ENCODE measurements at regions not wholly inside any gene's neighbourhood (a gene's known extent, or its start where the extent isn't known, plus 50 kb on each side); places are given as distances from the start of the nearest gene placed in this dataset.

GRCh38 chr9:18361646-18362045, 112.3 kb upstream of the ADAMTSL1 start:
- H3K27ac Mint-ChIP-seq = no peak overlapping the region
- Histone ChIP-seq H2AK5ac (ENCODE audit: insufficient read length, low read length) (no peak overlapping the region), H3K23ac (ENCODE audit: insufficient read length, low read depth, low read length) (no peak overlapping the region), H3K4me2 (ENCODE audit: insufficient read depth, insufficient read length, low read length) (no peak overlapping the region), H2BK20ac (ENCODE audit: low read depth, low read length, poor library complexity, severe bottlenecking) (no peak overlapping the region), H4K5ac (ENCODE audit: insufficient read length, low read depth, low read length) (no peak overlapping the region), H2BK5ac (ENCODE audit: insufficient read length, low read length) (no peak overlapping the region), H3K9me3 (ENCODE audit: control insufficient read depth, low read depth, low read length) (no peaks in the 10 kb centered on the region), H3T11ph (ENCODE audit: low read length) (no peak overlapping the region), H4K91ac (ENCODE audit: insufficient read length, low read depth, low read length) (no peak overlapping the region), H3K18ac (ENCODE audit: insufficient read length, low read depth, low read length) (no peak overlapping the region), H2AFZ (ENCODE audit: low read length) (no peak overlapping the region), H2BK15ac (ENCODE audit: low read depth, low read length) (no peak overlapping the region), H3K79me2 (ENCODE audit: insufficient read depth, low read length) (no peaks in the 10 kb centered on the region), H3K27me3 (ENCODE audit: insufficient read depth, low read length) (no peaks in the 10 kb centered on the region), H4K8ac (replicated peaks; ENCODE audit: insufficient read length, low read depth, low read length) (no peak overlapping the region), H3K79me1 (ENCODE audit: insufficient read depth, low read depth, low read length, poor library complexity, severe bottlenecking) (no peaks in the 10 kb centered on the region), H3K4ac (ENCODE audit: low read depth, low read length) (no peak overlapping the region), H3K9ac (ENCODE audit: extremely low read depth, insufficient read length, low read length) (no peak overlapping the region), H2BK12ac (ENCODE audit: insufficient read length, low read depth, low read length) (no peak overlapping the region), H3K27ac (ENCODE audit: insufficient read length, low read depth, low read length) (no peak overlapping the region), H3K23me2 (ENCODE audit: insufficient read length, low read depth, low read length, poor library complexity, severe bottlenecking) (no peaks in the 10 kb centered on the region), H4K20me1 (ENCODE audit: control insufficient read depth, insufficient read depth, insufficient read length) (no peaks in the 10 kb centered on the region), H3K14ac (ENCODE audit: insufficient read depth, low read length) (no peak overlapping the region), H3K56ac (ENCODE audit: insufficient read length, low read depth, low read length) (no peak overlapping the region), H2BK120ac (ENCODE audit: low read depth, low read length, poor library complexity, severe bottlenecking) (no peak overlapping the region), H3K4me1 (ENCODE audit: insufficient read depth, low read length) (no peaks in the 10 kb centered on the region; the same call in 1 of the 2 replicates)
- H3K4me1 Mint-ChIP-seq = no peaks in the 10 kb centered on the region; a peak in 1 of 4 replicates
- DNase-seq = no peak
- no peaks in the 10 kb centered on the region for H3K27me3 Mint-ChIP-seq (ENCODE audit: low read depth)
- H3K9me3 Mint-ChIP-seq = no peaks in the 10 kb centered on the region
- H3K4me3 Mint-ChIP-seq = no peak overlapping the region
- TF ChIP-seq CTCF (conservative IDR thresholded peaks at IDR 0.05) = no peak
- no CpG with 5 or more reads among the region's 2 CpGs for WGBS (ENCODE audit: extremely low coverage, insufficient read length, low lambda C conversion rate)
- H3K36me3 Mint-ChIP-seq (ENCODE audit: insufficient read depth in 1 of 3, low read depth in 3 of 3) = no peaks in the 10 kb centered on the region
